Activated CD8-positive, alpha-beta memory T cell treated with anti-CD3 and anti-CD28 coated beads, Interleukin-2, amount 50 U/mL, for 48 hours (primary cell): ENCODE measurements at regions not wholly inside any gene's neighbourhood (a gene's known extent, or its start where the extent isn't known, plus 50 kb on each side); places are given as distances from the start of the nearest gene placed in this dataset.
"Not testable (repeated sequence)": the region's sequence is repeated elsewhere in the genome, so short reads cannot be mapped to it uniquely, and the experiment has no call there.

Experiments used
- DNase-seq: peaks from one replicate; pipeline ENCODE4 v3.0.0-alpha.2; 2020

DNA sequence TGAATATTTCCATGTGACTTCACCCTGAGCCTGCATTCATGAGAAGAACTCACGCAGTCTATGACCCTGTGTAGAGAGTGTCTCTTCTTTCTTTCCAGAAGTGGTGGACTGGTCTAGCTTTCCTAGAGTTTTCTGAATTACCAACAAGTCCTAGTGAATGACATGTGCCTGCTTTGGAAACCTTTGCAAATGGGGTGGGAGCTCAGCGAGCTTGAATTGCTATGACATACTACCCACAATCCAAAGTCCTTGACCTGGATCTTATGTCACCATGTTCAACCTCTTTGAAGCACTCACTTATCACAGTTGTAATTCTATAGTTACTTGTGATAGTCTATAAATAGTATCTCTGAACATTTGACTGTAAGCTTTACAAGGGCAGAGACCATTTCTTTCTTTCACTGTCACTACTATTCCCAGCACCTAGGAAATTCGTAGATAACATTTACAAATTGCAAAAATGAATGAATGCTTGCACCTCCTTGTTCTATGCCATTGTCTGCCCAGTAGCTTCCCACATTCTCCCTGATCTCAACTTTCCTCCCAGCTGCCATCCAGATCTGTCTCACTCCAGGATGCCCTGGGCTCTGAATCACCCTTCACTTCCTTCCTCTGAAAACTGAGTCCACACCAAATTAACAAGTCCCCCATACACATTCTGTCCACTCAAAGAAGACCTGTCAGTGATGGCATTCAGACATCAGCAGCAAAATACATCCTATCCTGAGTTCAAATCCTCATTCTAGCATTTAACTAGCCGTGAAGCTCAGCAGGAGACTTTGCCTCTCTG is 201.9 kb upstream of the SESN3 start:
- DNase-seq, result no peak

DNA sequence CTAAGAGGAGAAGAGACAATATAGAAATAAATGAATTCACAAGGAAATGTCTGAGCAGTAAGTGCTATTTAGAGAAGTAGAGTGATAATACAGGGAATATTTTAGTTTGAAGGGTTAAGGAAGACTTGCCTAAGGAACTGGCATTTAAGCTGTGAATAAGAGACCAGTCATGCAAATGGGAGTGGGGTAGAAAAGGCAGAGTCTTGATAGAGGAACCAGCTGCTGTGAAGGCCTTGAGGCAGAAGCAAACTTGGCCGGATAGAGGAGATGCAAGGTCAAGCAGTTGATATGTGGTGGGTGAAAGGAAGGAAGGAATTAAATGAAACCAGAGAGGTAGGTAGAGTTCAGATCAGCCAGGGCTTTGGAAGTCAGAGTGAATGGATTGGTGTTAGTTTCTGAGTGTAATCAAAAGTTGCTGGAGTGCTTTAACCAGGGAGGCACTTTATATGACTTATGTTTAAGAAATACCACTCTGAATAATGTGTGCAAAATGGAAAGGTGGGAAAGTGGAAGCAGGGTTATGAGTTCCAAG is 198.4 kb upstream of the SESN3 start:
- no peak for DNase-seq

GRCh38 chr11:95426823-95427462 is 195.9 kb upstream of the SESN3 start:
- no peak for DNase-seq

DNA sequence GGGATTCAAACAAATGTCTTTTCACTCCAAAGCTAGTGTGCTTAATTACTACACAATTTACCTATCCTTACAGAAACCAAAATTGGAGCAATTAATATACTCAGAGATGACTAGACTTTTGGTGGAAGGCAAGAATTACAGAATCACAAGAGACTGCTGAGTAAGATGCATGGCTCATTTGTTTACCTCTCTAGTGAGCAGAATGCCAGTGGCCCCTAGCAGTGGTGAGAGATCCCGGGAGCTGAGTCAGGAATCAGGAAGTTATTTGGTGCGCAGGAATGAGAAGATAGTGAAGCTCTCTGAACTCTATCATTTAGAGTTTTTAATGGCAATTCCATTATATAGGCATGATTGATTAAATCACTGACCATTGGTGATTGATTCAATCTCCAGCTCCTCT is 188.9 kb upstream of the SESN3 start:
- DNase-seq, result no peak

GRCh38 chr11:95418916-95419315 is 187.9 kb upstream of the SESN3 start:
- DNase-seq, result no peak

- no peak for DNase-seq
These were observed 186.8 kb upstream of the SESN3 start for GRCh38 chr11:95417832-95418231.

DNA sequence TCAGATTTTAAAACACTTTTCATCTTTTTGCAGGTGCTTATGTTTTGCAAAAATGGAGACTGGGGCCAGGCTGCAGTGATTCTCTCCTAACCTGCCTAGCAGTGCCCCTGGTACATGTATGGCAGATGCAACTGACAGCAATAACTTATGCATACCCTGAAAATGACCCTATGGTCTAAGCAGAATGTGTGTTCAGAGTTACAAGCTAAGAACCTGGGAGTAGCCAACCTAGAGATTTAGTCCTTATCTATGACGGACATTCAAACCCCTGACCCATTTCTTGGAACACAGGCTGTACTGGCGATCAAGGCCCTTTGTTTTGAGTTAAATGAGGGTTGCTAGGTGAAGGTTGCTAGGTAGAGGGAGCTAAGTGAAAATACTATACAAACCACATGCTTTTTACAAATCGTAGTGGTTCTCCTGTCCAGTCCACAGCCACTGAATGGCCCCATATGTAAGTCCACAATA is 184.9 kb upstream of the SESN3 start:
- no peak for DNase-seq

- no peak for DNase-seq
These were observed 183.2 kb upstream of the SESN3 start for GRCh38 chr11:95414217-95414616.

DNA sequence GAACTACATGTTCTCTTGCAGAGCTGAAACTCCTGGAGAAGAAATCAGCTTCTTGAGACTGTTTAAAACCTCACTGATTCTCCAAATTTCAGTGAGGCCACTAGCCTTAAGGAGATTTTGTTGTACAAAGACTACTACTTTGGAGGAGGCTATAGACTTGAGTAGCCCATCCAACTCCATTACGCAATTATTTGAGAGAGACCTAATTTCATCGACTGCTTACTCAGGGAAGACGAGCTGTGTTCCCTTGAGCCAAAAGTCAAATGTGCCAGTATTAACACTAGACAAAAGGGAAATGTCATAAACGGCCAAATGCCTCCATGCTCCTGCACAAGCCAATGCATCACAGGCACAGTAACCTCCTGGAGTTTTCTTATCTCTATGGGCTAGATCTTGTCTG is 182.8 kb upstream of the SESN3 start:
- no peak for DNase-seq

GRCh38 chr11:95413021-95413420 is 182.0 kb upstream of the SESN3 start:
- no peak for DNase-seq

GRCh38 chr11:95412074-95412473 is 181.1 kb upstream of the SESN3 start:
- no peak for DNase-seq

- DNase-seq, result not testable (repeated sequence)
These were observed 179.7 kb upstream of the SESN3 start for GRCh38 chr11:95410707-95411106.

- DNase-seq, result no peak
These were observed 175.3 kb upstream of the SESN3 start for GRCh38 chr11:95406271-95406670.

DNA sequence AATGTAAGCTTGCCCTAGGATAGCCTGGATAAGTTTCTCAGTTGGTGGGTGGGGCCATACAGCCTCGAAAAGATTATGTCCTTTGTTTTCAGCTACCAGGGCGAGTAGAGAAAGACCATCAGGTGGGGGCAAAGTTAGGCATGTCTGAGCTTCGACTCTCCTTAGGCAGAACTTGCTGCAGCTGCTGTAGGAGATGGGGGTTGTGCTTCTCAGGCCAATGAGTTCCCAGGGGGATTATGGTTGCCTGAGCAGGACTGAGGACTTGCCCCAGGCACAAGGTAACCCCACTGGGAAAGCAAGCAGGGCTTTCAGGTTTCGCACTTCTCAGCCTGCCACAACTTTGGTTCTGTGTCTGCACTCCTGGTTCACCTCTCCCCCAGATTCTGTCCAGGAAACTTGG is 173.4 kb upstream of the SESN3 start:
- DNase-seq, result no peak

- DNase-seq, result no peak
These were observed 167.6 kb upstream of the SESN3 start for GRCh38 chr11:95398437-95399112.

DNA sequence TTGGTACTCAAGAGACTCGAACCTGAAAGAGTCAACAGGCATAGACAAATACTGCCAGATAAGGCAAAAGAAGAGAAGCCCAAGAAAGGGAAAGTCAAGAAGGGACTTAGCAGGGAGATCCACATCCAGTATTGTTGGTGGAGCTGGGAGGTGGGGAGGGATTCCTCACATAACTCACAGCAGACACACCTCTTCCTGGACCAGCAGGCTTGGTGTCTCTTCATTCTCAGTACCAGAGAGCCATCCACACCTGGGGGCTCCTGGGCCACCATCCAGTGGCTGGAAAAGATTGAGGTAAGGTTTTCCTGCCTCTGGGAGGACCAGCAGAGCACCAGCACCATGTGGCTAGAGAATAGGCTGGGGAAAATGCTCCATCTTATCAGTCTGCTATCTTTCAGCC is 161.6 kb upstream of the SESN3 start:
- DNase-seq, result no peak

GRCh38 chr11:95389427-95389826 is 158.4 kb upstream of the SESN3 start:
- DNase-seq, result no peak

DNA sequence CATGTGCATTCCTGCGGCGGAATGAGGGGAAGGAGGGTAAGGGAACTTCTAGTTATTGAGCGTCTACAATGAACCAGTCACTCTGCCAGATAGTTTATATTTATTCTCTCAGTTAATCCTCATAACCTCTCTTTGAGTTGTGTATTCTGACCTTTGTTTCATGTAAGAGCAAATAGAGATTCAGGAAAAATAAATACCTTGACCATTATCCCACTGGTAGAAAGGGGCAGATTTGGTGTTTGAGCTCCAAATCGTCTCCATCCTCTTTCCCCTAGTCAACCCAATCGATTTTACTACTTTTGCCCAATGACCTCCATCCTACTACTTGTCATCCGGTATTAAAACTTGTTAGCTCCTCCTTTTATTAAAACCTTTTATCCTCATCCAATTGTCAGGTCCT is 157.1 kb upstream of the SESN3 start:
- DNase-seq, result no peak

GRCh38 chr11:95387325-95387724 is 156.3 kb upstream of the SESN3 start:
- DNase-seq, result no peak

GRCh38 chr11:95385577-95385976 is 154.6 kb upstream of the SESN3 start:
- DNase-seq, result no peak

- DNase-seq, result no peak
These were observed 148.5 kb upstream of the SESN3 start for GRCh38 chr11:95379479-95379878.

DNA sequence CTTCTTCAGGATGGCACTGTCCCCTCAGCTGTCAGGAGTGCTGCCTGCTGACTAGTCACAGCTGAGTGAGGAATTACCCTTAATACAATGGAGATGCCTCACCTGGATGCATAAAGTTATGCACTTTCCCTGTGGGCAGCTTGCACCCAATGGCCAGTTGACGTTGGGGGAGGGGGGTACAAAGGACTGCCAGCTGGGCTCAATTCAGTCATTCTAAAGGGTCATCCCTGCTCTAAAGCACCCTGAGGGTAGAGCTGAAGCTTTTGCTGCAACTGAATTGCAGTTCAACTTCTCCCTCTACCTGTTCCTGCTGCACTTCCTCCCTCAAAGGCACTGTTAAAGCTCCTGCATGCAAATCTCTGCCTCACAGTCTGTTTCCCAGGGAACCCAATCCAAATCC is 147.8 kb upstream of the SESN3 start:
- no peak for DNase-seq

DNA sequence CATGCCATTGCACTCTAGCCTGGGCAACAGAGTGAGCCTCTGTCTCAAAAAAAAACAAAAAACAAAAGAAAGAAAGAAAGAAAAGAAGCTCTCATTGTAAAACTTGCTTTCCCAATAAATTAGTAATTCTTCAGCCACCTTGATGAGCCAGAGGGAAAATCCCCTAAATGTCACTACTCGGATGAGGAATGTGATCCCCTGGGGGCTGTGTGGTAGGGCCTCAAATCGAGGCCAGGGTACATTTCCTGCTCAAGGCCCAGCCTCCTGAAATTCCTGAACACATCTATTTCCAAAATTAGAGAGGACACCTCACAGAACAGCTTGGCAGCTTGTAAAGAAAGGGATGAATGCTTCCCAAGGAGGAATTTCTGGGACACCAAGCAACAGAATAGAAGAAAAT is 147.1 kb upstream of the SESN3 start:
- no peak for DNase-seq

GRCh38 chr11:95375886-95376285 is 144.9 kb upstream of the SESN3 start:
- no peak for DNase-seq
